ENCODE measurements at regions not wholly inside any gene's neighbourhood (a gene's known extent, or its start where the extent isn't known, plus 50 kb on each side); places are given as distances from the start of the nearest gene placed in this dataset.

GRCh38 chr12:30414507-30414906 lies 281.2 kb downstream of the IPO8 start:
- no peak for TF ChIP-seq POLR2AphosphoS5 (IDR thresholded peaks at IDR 0.05; ENCODE audit: low read depth, low read length)
- TF ChIP-seq POLR2A (IDR thresholded peaks at IDR 0.05; ENCODE audit: low read depth, low read length): no peak

Measured in GM12891 (cell line).